ENCODE measurements at regions not wholly inside any gene's neighbourhood (a gene's known extent, or its start where the extent isn't known, plus 50 kb on each side); places are given as distances from the start of the nearest gene placed in this dataset.
A peak's percentile ranks its signal among the peaks of the same experiment; 100 is the strongest.

- no peak for DNase-seq (ENCODE audit: low read depth in 2 of 2)
- H3K4me3 ChIP-seq (replicated peaks in 1 of 2; ENCODE audit: low read depth in 2 of 2, low read length in 2 of 2), result no peak overlapping the region
- no peak for TF ChIP-seq CTCF (IDR thresholded peaks at IDR 0.05; ENCODE audit: low read depth, low read length)
Observed at GRCh38 chr5:5708367-5708919, 286.0 kb downstream of the ICE1 start.

- H3K4me3 ChIP-seq (replicated peaks in 1 of 2; ENCODE audit: low read depth in 2 of 2, low read length in 2 of 2), result no peak overlapping the region
- TF ChIP-seq CTCF (IDR thresholded peaks at IDR 0.05; ENCODE audit: low read depth, low read length), result no peak
- DNase-seq (ENCODE audit: low read depth in 2 of 2), result no peak
Observed at GRCh38 chr5:5705010-5705409, 282.5 kb downstream of the ICE1 start.

GRCh38 chr5:5704352-5704751 is 281.9 kb downstream of the ICE1 start:
- no peak overlapping the region for H3K4me3 ChIP-seq (replicated peaks in 1 of 2; ENCODE audit: low read depth in 2 of 2, low read length in 2 of 2)
- DNase-seq (ENCODE audit: low read depth in 2 of 2), result no peak
- no peak for TF ChIP-seq CTCF (IDR thresholded peaks at IDR 0.05; ENCODE audit: low read depth, low read length)

GRCh38 chr5:5702934-5703333 is 280.5 kb downstream of the ICE1 start:
- TF ChIP-seq CTCF (IDR thresholded peaks at IDR 0.05; ENCODE audit: low read depth, low read length), result no peak
- no peak overlapping the region for H3K4me3 ChIP-seq (replicated peaks in 1 of 2; ENCODE audit: low read depth in 2 of 2, low read length in 2 of 2)
- no peak for DNase-seq (ENCODE audit: low read depth in 2 of 2)

GRCh38 chr5:5700549-5700948 is 278.1 kb downstream of the ICE1 start:
- no peak for TF ChIP-seq CTCF (IDR thresholded peaks at IDR 0.05; ENCODE audit: low read depth, low read length)
- peak in 1 of 2 donors; percentile 3 for DNase-seq (ENCODE audit: low read depth in 2 of 2)
- no peak overlapping the region for H3K4me3 ChIP-seq (replicated peaks in 1 of 2; ENCODE audit: low read depth in 2 of 2, low read length in 2 of 2)

GRCh38 chr5:5699062-5699461 is 276.6 kb downstream of the ICE1 start:
- no peak overlapping the region for H3K4me3 ChIP-seq (replicated peaks in 1 of 2; ENCODE audit: low read depth in 2 of 2, low read length in 2 of 2)
- no peak for TF ChIP-seq CTCF (IDR thresholded peaks at IDR 0.05; ENCODE audit: low read depth, low read length)
- DNase-seq (ENCODE audit: low read depth in 2 of 2), result no peak

- TF ChIP-seq CTCF (IDR thresholded peaks at IDR 0.05; ENCODE audit: low read depth, low read length), result no peak
- no peak for DNase-seq (ENCODE audit: low read depth in 2 of 2)
Observed at GRCh38 chr5:5695266-5695665, 272.8 kb downstream of the ICE1 start.

More at GRCh38 chr5:5695266-5695665, 272.8 kb downstream of the ICE1 start:
- no peak overlapping the region for H3K4me3 ChIP-seq (replicated peaks in 1 of 2; ENCODE audit: low read depth in 2 of 2, low read length in 2 of 2)
